ENCODE measurements at regions not wholly inside any gene's neighbourhood (a gene's known extent, or its start where the extent isn't known, plus 50 kb on each side); places are given as distances from the start of the nearest gene placed in this dataset.

- Histone ChIP-seq H3K4me2 (no peak overlapping the region), H3K9me3 (ENCODE audit: insufficient read depth, low read depth) (no peaks in the 10 kb centered on the region), H4K20me1 (ENCODE audit: insufficient read depth) (no peaks in the 10 kb centered on the region), H3K4me3 (no peak overlapping the region), H3F3A (ENCODE audit: insufficient read depth, low read depth) (no peaks in the 10 kb centered on the region), H3K36me3 (ENCODE audit: low read depth) (no peaks in the 10 kb centered on the region), H3K79me2 (ENCODE audit: low read depth) (no peaks in the 10 kb centered on the region), H3K27ac (no peak overlapping the region), H3K27me3 (ENCODE audit: insufficient read depth, low read depth) (no peaks in the 10 kb centered on the region), H2AFZ (no peak overlapping the region), H3K9me2 (ENCODE audit: insufficient read depth) (no peaks in the 10 kb centered on the region), H3K4me1 (replicated peaks; ENCODE audit: insufficient read depth) (no peaks in the 10 kb centered on the region)
- TF ChIP-seq CTCF (conservative IDR thresholded peaks at IDR 0.05), result no peak
- TF ChIP-seq EZH2 (IDR thresholded peaks at IDR 0.05; ENCODE audit: low read depth), result no peak
- DNase-seq, result no peak
- POLR2A ChIA-PET (ENCODE audit: unreplicated experiment), result interaction anchor here (0.7 kb wide), 1 partner anchor 69 kb away, joined by 6 read pairs; no protein-coding TSS in a partner anchor
- no TSS peak for BruUV-seq (replicated peaks)
- CTCF ChIA-PET, result no interaction called here
- intact Hi-C loops (cut with micrococcal nuclease; ENCODE audit: unreplicated experiment), result no loop called here
Observed at GRCh38 chr6:53412751-53413150, 64.0 kb upstream of the ELOVL5 start.

- BruUV-seq (replicated peaks), result no TSS peak
- TF ChIP-seq EZH2 (IDR thresholded peaks at IDR 0.05; ENCODE audit: low read depth), result no peak
- no peak for TF ChIP-seq CTCF (conservative IDR thresholded peaks at IDR 0.05)
- Histone ChIP-seq H3K9me3 (ENCODE audit: insufficient read depth, low read depth) (no peaks in the 10 kb centered on the region), H4K20me1 (ENCODE audit: insufficient read depth) (no peaks in the 10 kb centered on the region), H3F3A (ENCODE audit: insufficient read depth, low read depth) (no peaks in the 10 kb centered on the region), H3K9me2 (ENCODE audit: insufficient read depth) (no peaks in the 10 kb centered on the region), H3K27ac (no peak overlapping the region), H3K4me3 (no peak overlapping the region), H2AFZ (no peak overlapping the region), H3K27me3 (ENCODE audit: insufficient read depth, low read depth) (no peaks in the 10 kb centered on the region), H3K79me2 (ENCODE audit: low read depth) (no peaks in the 10 kb centered on the region), H3K36me3 (ENCODE audit: low read depth) (no peaks in the 10 kb centered on the region), H3K4me1 (replicated peaks; ENCODE audit: insufficient read depth) (no peaks in the 10 kb centered on the region), H3K4me2 (no peak overlapping the region)
- intact Hi-C loops (cut with micrococcal nuclease; ENCODE audit: unreplicated experiment), result no loop called here
- ChIA-PET CTCF (no interaction called here), POLR2A (ENCODE audit: unreplicated experiment) (interaction anchor here (0.7 kb wide), 1 partner anchor 69 kb away, joined by 6 read pairs; no protein-coding TSS in a partner anchor)
- DNase-seq, result no peak
Observed at GRCh38 chr6:53412021-53412715, 63.4 kb upstream of the ELOVL5 start.

DNA sequence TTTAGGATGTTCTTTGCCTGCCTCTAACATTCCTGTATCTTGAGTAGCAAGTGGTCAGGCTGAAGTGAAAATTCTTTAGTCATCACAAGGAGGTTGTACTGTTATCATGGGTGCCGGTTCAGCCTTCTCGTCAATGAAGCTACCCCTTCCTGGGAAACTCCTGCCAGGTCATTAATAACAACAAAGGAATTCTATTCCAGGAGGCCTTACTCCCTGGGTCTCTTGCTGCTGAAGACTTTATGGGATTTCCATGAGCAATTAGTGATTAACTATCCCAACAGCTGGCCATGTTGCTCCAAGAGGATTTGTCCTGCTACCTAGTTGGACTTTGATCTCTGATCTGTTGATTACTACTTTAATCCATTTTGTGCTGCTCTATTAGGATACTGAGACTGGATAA, 62.7 kb upstream of the ELOVL5 start:
- Histone ChIP-seq H3K79me2 (ENCODE audit: low read depth) (no peaks in the 10 kb centered on the region), H3K4me1 (replicated peaks; ENCODE audit: insufficient read depth) (no peaks in the 10 kb centered on the region), H2AFZ (no peak overlapping the region), H3K36me3 (ENCODE audit: low read depth) (no peaks in the 10 kb centered on the region), H3K27me3 (ENCODE audit: insufficient read depth, low read depth) (no peaks in the 10 kb centered on the region), H3K9me2 (ENCODE audit: insufficient read depth) (no peaks in the 10 kb centered on the region), H3K4me3 (no peak overlapping the region), H3F3A (ENCODE audit: insufficient read depth, low read depth) (no peaks in the 10 kb centered on the region), H3K9me3 (ENCODE audit: insufficient read depth, low read depth) (no peaks in the 10 kb centered on the region), H4K20me1 (ENCODE audit: insufficient read depth) (no peaks in the 10 kb centered on the region), H3K4me2 (no peak overlapping the region), H3K27ac (no peak overlapping the region)
- POLR2A ChIA-PET (ENCODE audit: unreplicated experiment), result no interaction called here
- BruUV-seq (replicated peaks), result no TSS peak
- DNase-seq, result no peak
- TF ChIP-seq EZH2 (IDR thresholded peaks at IDR 0.05; ENCODE audit: low read depth) (no peak), CTCF (conservative IDR thresholded peaks at IDR 0.05) (no peak)
- intact Hi-C loops (cut with micrococcal nuclease; ENCODE audit: unreplicated experiment), result no loop called here
- CTCF ChIA-PET, result no interaction called here

Data from PC-9 (cell line).